ENCODE measurements at regions not wholly inside any gene's neighbourhood (a gene's known extent, or its start where the extent isn't known, plus 50 kb on each side); places are given as distances from the start of the nearest gene placed in this dataset.

- no peak for TF ChIP-seq EZH2 (IDR thresholded peaks at IDR 0.05)
- TF ChIP-seq, protein P1, sequence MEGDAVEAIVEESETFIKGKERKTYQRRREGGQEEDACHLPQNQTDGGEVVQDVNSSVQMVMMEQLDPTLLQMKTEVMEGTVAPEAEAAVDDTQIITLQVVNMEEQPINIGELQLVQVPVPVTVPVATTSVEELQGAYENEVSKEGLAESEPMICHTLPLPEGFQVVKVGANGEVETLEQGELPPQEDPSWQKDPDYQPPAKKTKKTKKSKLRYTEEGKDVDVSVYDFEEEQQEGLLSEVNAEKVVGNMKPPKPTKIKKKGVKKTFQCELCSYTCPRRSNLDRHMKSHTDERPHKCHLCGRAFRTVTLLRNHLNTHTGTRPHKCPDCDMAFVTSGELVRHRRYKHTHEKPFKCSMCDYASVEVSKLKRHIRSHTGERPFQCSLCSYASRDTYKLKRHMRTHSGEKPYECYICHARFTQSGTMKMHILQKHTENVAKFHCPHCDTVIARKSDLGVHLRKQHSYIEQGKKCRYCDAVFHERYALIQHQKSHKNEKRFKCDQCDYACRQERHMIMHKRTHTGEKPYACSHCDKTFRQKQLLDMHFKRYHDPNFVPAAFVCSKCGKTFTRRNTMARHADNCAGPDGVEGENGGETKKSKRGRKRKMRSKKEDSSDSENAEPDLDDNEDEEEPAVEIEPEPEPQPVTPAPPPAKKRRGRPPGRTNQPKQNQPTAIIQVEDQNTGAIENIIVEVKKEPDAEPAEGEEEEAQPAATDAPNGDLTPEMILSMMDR (IDR thresholded peaks at IDR 0.05) = no peak
Observed at GRCh38 chr12:75751769-75752471, 240.5 kb upstream of the KRR1 start.
